ENCODE measurements at regions not wholly inside any gene's neighbourhood (a gene's known extent, or its start where the extent isn't known, plus 50 kb on each side); places are given as distances from the start of the nearest gene placed in this dataset.

- Histone ChIP-seq H3K4me3 (replicated peaks in 1 of 4; ENCODE audit: control extremely low read depth in 1 of 4, insufficient read depth in 1 of 4, low read depth in 3 of 4, low read length in 4 of 4) (no peak overlapping the region), H4K20me1 (ENCODE audit: control insufficient read depth, extremely low read depth, insufficient read depth, low read length) (no peaks in the 10 kb centered on the region), H3K27me3 (ENCODE audit: control insufficient read depth, insufficient read depth, low read length) (no peaks in the 10 kb centered on the region), H3K36me3 (ENCODE audit: control insufficient read depth, insufficient read depth, low read length) (no peaks in the 10 kb centered on the region), H3K9ac (ENCODE audit: insufficient read depth, low read length) (no peak overlapping the region), H3K4me2 (ENCODE audit: extremely low read depth, insufficient read depth, low read length) (no peak overlapping the region), H3K4me1 (ENCODE audit: control insufficient read depth, extremely low read depth, insufficient read depth, low read length) (no peaks in the 10 kb centered on the region), H2AFZ (ENCODE audit: low read length) (no peak overlapping the region), H3K27ac (ENCODE audit: insufficient read depth, low read length) (no peak overlapping the region), H3K9me3 (ENCODE audit: control insufficient read depth, insufficient read depth, low read depth, low read length) (no peaks in the 10 kb centered on the region), H3K79me2 (ENCODE audit: control insufficient read depth, insufficient read depth, low read length) (no peaks in the 10 kb centered on the region)
- TF ChIP-seq EZH2 (IDR thresholded peaks at IDR 0.05; ENCODE audit: low read length, missing control alignments) (no peak), CTCF (conservative IDR thresholded peaks at IDR 0.05 in 1 of 2, IDR thresholded peaks at IDR 0.05 in 1 of 2; ENCODE audit: low read depth in 1 of 2, low read length in 2 of 2) (no peak)
- DNase-seq (ENCODE audit: low read depth in 2 of 2), result no peak
Measured at GRCh38 chr9:16304301-16304700, 566.2 kb downstream of the BNC2 start.

- no peak for DNase-seq (ENCODE audit: low read depth in 2 of 2)
- Histone ChIP-seq H3K27me3 (ENCODE audit: control insufficient read depth, insufficient read depth, low read length) (no peaks in the 10 kb centered on the region), H3K9ac (ENCODE audit: insufficient read depth, low read length) (no peak overlapping the region), H3K9me3 (ENCODE audit: control insufficient read depth, insufficient read depth, low read depth, low read length) (no peaks in the 10 kb centered on the region), H4K20me1 (ENCODE audit: control insufficient read depth, extremely low read depth, insufficient read depth, low read length) (no peaks in the 10 kb centered on the region), H3K36me3 (ENCODE audit: control insufficient read depth, insufficient read depth, low read length) (no peaks in the 10 kb centered on the region), H3K79me2 (ENCODE audit: control insufficient read depth, insufficient read depth, low read length) (no peaks in the 10 kb centered on the region), H3K27ac (ENCODE audit: insufficient read depth, low read length) (no peak overlapping the region), H3K4me1 (ENCODE audit: control insufficient read depth, extremely low read depth, insufficient read depth, low read length) (no peaks in the 10 kb centered on the region), H3K4me3 (replicated peaks in 1 of 4; ENCODE audit: control extremely low read depth in 1 of 4, insufficient read depth in 1 of 4, low read depth in 3 of 4, low read length in 4 of 4) (no peak overlapping the region), H2AFZ (ENCODE audit: low read length) (no peak overlapping the region), H3K4me2 (ENCODE audit: extremely low read depth, insufficient read depth, low read length) (no peak overlapping the region)
- TF ChIP-seq CTCF (conservative IDR thresholded peaks at IDR 0.05 in 1 of 2, IDR thresholded peaks at IDR 0.05 in 1 of 2; ENCODE audit: low read depth in 1 of 2, low read length in 2 of 2) (no peak), EZH2 (IDR thresholded peaks at IDR 0.05; ENCODE audit: low read length, missing control alignments) (no peak)
Measured at GRCh38 chr9:16306586-16306985, 563.9 kb downstream of the BNC2 start.

DNA sequence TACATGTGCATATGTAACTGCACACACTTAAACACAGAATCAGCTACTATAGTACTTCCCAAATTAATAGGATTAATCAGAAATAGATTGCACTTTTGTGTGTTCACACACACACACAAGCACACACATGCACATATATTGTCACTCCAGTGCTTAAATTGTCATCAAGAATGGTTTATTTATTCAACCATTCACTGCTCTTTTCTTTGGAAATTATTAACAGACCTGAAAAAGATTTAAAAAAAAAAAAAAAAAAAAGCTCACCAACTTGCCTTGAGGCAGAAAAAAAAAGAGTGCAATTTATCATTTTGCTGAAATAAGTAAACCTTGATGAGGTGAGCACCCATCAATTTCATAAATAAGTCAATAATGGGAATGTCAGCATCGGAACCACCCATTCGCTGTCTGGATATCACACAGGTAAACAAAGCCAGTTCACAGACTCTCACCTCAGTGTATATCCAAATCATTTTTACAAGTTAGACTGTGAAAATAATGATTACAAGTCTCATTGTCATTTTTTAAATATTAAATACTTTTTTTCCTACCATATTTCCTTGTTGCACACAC, 562.8 kb downstream of the BNC2 start:
- no peaks in the 10 kb centered on the region for H3K9me3 ChIP-seq (ENCODE audit: control insufficient read depth, insufficient read depth, low read depth, low read length)
- no peak overlapping the region for H3K27ac ChIP-seq (ENCODE audit: insufficient read depth, low read length)
- no peaks in the 10 kb centered on the region for H3K36me3 ChIP-seq (ENCODE audit: control insufficient read depth, insufficient read depth, low read length)
- H3K9ac ChIP-seq (ENCODE audit: insufficient read depth, low read length), result no peak overlapping the region
- TF ChIP-seq CTCF (conservative IDR thresholded peaks at IDR 0.05 in 1 of 2, IDR thresholded peaks at IDR 0.05 in 1 of 2; ENCODE audit: low read depth in 1 of 2, low read length in 2 of 2) (no peak), EZH2 (IDR thresholded peaks at IDR 0.05; ENCODE audit: low read length, missing control alignments) (no peak)
- DNase-seq (ENCODE audit: low read depth in 2 of 2), result no peak
- no peaks in the 10 kb centered on the region for H3K4me1 ChIP-seq (ENCODE audit: control insufficient read depth, extremely low read depth, insufficient read depth, low read length)
- H3K4me3 ChIP-seq (replicated peaks in 1 of 4; ENCODE audit: control extremely low read depth in 1 of 4, insufficient read depth in 1 of 4, low read depth in 3 of 4, low read length in 4 of 4), result no peak overlapping the region
- H2AFZ ChIP-seq (ENCODE audit: low read length), result no peak overlapping the region
- no peak overlapping the region for H3K4me2 ChIP-seq (ENCODE audit: extremely low read depth, insufficient read depth, low read length)
- H3K27me3 ChIP-seq (ENCODE audit: control insufficient read depth, insufficient read depth, low read length), result no peaks in the 10 kb centered on the region
- no peaks in the 10 kb centered on the region for H4K20me1 ChIP-seq (ENCODE audit: control insufficient read depth, extremely low read depth, insufficient read depth, low read length)
- no peaks in the 10 kb centered on the region for H3K79me2 ChIP-seq (ENCODE audit: control insufficient read depth, insufficient read depth, low read length)

Data from fibroblast of lung (primary cell).